HCT116 (cell line): ENCODE measurements at regions not wholly inside any gene's neighbourhood (a gene's known extent, or its start where the extent isn't known, plus 50 kb on each side); places are given as distances from the start of the nearest gene placed in this dataset.

ENCODE experiments used
- EZH2 ChIP-seq: fragments of 200-600 bp; sonication (generic); IDR thresholded peaks from 2 replicates; pipeline ENCODE4 v1.6.1; 2017; ENCODE audit warnings: antibody characterized with exemption, mixed run types
- EZH2phosphoT487 ChIP-seq: fragments of 200-600 bp; IDR thresholded peaks from 2 replicates; pipeline ENCODE4 v1.6.1; 2018; ENCODE audit warnings: antibody characterized with exemption, borderline replicate concordance
- POLR2AphosphoS5 ChIP-seq: IDR thresholded peaks from 2 replicates; pipeline ENCODE4 v1.6.1; 2011; ENCODE audit warnings: mild to moderate bottlenecking, low read depth, low read length, moderate library complexity

GRCh38 chr14:87155856-87156488 is 837.0 kb downstream of the GALC start:
- TF ChIP-seq EZH2 = no peak
- TF ChIP-seq EZH2phosphoT487 = no peak
- TF ChIP-seq POLR2AphosphoS5 = no peak
